Fibroblast of upper back skin (primary cell): ENCODE measurements at regions not wholly inside any gene's neighbourhood (a gene's known extent, or its start where the extent isn't known, plus 50 kb on each side); places are given as distances from the start of the nearest gene placed in this dataset.
"Not testable (repeated sequence)": the region's sequence is repeated elsewhere in the genome, so short reads cannot be mapped to it uniquely, and the experiment has no call there.

Experiments
- DNase-seq: peaks from one replicate; pipeline ENCODE4 v3.0.0-alpha.2; 2013

- DNase-seq: no peak
Measured at GRCh38 chr2:39870871-39871270, 91.8 kb upstream of the THUMPD2 start.

GRCh38 chr2:39867268-39867667 lies 88.2 kb upstream of the THUMPD2 start:
- DNase-seq: no peak

- no peak for DNase-seq
Measured at GRCh38 chr2:39865751-39866150, 86.7 kb upstream of the THUMPD2 start.

GRCh38 chr2:39863672-39864071 lies 84.6 kb upstream of the THUMPD2 start:
- not testable (repeated sequence) for DNase-seq

- no peak for DNase-seq
Measured at GRCh38 chr2:39860538-39860937, 81.5 kb upstream of the THUMPD2 start.

GRCh38 chr2:39858677-39859076 lies 79.6 kb upstream of the THUMPD2 start:
- no peak for DNase-seq

GRCh38 chr2:39855856-39856255 lies 76.8 kb upstream of the THUMPD2 start:
- no peak for DNase-seq

GRCh38 chr2:39854771-39855170 lies 75.7 kb upstream of the THUMPD2 start:
- DNase-seq: no peak

GRCh38 chr2:39852831-39853230 lies 73.8 kb upstream of the THUMPD2 start:
- peak; percentile 73 for DNase-seq

GRCh38 chr2:39851651-39852110 lies 72.6 kb upstream of the THUMPD2 start:
- DNase-seq: peak; percentile 72

GRCh38 chr2:39851251-39851650 lies 72.2 kb upstream of the THUMPD2 start:
- DNase-seq: peak; percentile 74

GRCh38 chr2:39849982-39850526 lies 71.0 kb upstream of the THUMPD2 start:
- DNase-seq: no peak

GRCh38 chr2:39849064-39849463 lies 70.0 kb upstream of the THUMPD2 start:
- DNase-seq: peak; percentile 27

- DNase-seq: no peak
Measured at GRCh38 chr2:39845460-39846146, 66.5 kb upstream of the THUMPD2 start.

GRCh38 chr2:39839261-39839848 lies 60.3 kb upstream of the THUMPD2 start:
- DNase-seq: no peak

- no peak for DNase-seq
Measured at GRCh38 chr2:39838589-39838988, 59.5 kb upstream of the THUMPD2 start.

GRCh38 chr2:39837856-39838453 lies 58.9 kb upstream of the THUMPD2 start:
- DNase-seq: peak; percentile 42

- no peak for DNase-seq
Measured at GRCh38 chr2:39836638-39837037, 57.6 kb upstream of the THUMPD2 start.

GRCh38 chr2:39834426-39834825 lies 55.4 kb upstream of the THUMPD2 start:
- DNase-seq: no peak

GRCh38 chr2:39830610-39831009 lies 51.6 kb upstream of the THUMPD2 start:
- DNase-seq: not testable (repeated sequence)
